ENCODE measurements at regions not wholly inside any gene's neighbourhood (a gene's known extent, or its start where the extent isn't known, plus 50 kb on each side); places are given as distances from the start of the nearest gene placed in this dataset.
A peak's percentile ranks its signal among the peaks of the same experiment; 100 is the strongest.

DNA sequence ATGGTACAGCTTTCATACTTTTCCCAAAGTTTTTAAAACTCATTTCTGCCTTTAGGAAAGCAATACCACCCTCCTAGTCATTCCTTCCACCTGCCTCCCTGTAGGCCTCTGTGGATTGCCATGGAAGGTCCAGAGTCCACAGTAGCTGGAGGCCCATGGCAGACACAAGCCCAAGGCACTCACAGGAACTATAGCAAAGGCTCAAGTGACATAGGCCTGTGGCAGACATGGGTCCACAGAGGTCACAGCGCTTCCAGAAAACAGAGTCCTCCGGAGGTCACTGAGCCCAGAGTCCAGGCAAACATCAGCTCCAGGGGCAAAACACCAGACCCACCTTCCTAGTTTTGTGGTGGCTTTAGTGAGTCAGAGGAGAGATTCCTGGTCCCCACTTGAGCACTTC is 147.6 kb upstream of the ATP6AP2 start (continued):
- TF ChIP-seq RCOR2 (CRISPR knock-in tag; IDR thresholded peaks at IDR 0.05) (peak; percentile 52; the same call in 1 of the 2 replicates), MED1 (CRISPR knock-in tag; IDR thresholded peaks at IDR 0.05) (peak; percentile 58), PHF8 (CRISPR knock-in tag; IDR thresholded peaks at IDR 0.05) (no peak), ZNF207 (IDR thresholded peaks at IDR 0.05; ENCODE audit: borderline replicate concordance) (no peak), TEAD2 (CRISPR knock-in tag; IDR thresholded peaks at IDR 0.05) (no peak), NFATC3 (CRISPR knock-in tag; IDR thresholded peaks at IDR 0.05) (no peak), RORA (CRISPR knock-in tag; IDR thresholded peaks at IDR 0.05) (no peak), HIVEP1 (CRISPR knock-in tag; IDR thresholded peaks at IDR 0.05) (no peak), TEAD3 (CRISPR knock-in tag; optimal IDR thresholded peaks at IDR 0.05; ENCODE audit: borderline replicate concordance) (peak; percentile 34), NR2F6 (IDR thresholded peaks at IDR 0.05) (peak; percentile 61), NR2F6 (CRISPR knock-in tag; IDR thresholded peaks at IDR 0.05) (peak; percentile 84), KMT2B (CRISPR knock-in tag; IDR thresholded peaks at IDR 0.05) (no peak), ESRRA (CRISPR knock-in tag; IDR thresholded peaks at IDR 0.05; ENCODE audit: low read depth) (peak; percentile 66; the same call in 1 of the 2 replicates), RXRA (CRISPR knock-in tag; IDR thresholded peaks at IDR 0.05) (peak; percentile 69), SIX4 (CRISPR knock-in tag; IDR thresholded peaks at IDR 0.05) (no peak), ZNF766 (CRISPR knock-in tag; IDR thresholded peaks at IDR 0.05; ENCODE audit: borderline replicate concordance) (no peak), PPARG (CRISPR knock-in tag; conservative IDR thresholded peaks at IDR 0.05) (no peak), ZSCAN31 (CRISPR knock-in tag; IDR thresholded peaks at IDR 0.05; ENCODE audit: low read depth) (no peak), HDAC6 (IDR thresholded peaks at IDR 0.05; ENCODE audit: low read depth, low read length) (no peak), JUND (CRISPR knock-in tag; IDR thresholded peaks at IDR 0.05) (no peak), ZNF326 (CRISPR knock-in tag; IDR thresholded peaks at IDR 0.05; ENCODE audit: borderline replicate concordance) (no peak), ZNF282 (IDR thresholded peaks at IDR 0.05; ENCODE audit: partially characterized antibody) (no peak), ZNF549 (CRISPR knock-in tag; IDR thresholded peaks at IDR 0.05) (no peak), ZNF124 (CRISPR knock-in tag; IDR thresholded peaks at IDR 0.05) (no peak), HOXA9 (CRISPR knock-in tag; IDR thresholded peaks at IDR 0.05; ENCODE audit: borderline replicate concordance) (no peak), EZH2 (conservative IDR thresholded peaks at IDR 0.05; ENCODE audit: low read depth, low read length) (no peak), FOXC1 (CRISPR knock-in tag; IDR thresholded peaks at IDR 0.05; ENCODE audit: borderline replicate concordance) (no peak), CBX2 (IDR thresholded peaks at IDR 0.05; ENCODE audit: low read depth, low read length) (no peak), CBX2 (CRISPR knock-in tag; IDR thresholded peaks at IDR 0.05; ENCODE audit: low read depth) (no peak), IKZF4 (CRISPR knock-in tag; IDR thresholded peaks at IDR 0.05; ENCODE audit: borderline replicate concordance, low read depth, not compliant biosample characterization) (no peak), MLLT10 (CRISPR knock-in tag; IDR thresholded peaks at IDR 0.05) (no peak)
- TF ChIP-seq, protein P1, sequence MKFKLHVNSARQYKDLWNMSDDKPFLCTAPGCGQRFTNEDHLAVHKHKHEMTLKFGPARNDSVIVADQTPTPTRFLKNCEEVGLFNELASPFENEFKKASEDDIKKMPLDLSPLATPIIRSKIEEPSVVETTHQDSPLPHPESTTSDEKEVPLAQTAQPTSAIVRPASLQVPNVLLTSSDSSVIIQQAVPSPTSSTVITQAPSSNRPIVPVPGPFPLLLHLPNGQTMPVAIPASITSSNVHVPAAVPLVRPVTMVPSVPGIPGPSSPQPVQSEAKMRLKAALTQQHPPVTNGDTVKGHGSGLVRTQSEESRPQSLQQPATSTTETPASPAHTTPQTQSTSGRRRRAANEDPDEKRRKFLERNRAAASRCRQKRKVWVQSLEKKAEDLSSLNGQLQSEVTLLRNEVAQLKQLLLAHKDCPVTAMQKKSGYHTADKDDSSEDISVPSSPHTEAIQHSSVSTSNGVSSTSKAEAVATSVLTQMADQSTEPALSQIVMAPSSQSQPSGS (CRISPR knock-in tag; IDR thresholded peaks at IDR 0.05) = no peak
- TF ChIP-seq, protein P2, sequence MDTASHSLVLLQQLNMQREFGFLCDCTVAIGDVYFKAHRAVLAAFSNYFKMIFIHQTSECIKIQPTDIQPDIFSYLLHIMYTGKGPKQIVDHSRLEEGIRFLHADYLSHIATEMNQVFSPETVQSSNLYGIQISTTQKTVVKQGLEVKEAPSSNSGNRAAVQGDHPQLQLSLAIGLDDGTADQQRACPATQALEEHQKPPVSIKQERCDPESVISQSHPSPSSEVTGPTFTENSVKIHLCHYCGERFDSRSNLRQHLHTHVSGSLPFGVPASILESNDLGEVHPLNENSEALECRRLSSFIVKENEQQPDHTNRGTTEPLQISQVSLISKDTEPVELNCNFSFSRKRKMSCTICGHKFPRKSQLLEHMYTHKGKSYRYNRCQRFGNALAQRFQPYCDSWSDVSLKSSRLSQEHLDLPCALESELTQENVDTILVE (CRISPR knock-in tag; IDR thresholded peaks at IDR 0.05) = no peak
- TF ChIP-seq, protein P3, sequence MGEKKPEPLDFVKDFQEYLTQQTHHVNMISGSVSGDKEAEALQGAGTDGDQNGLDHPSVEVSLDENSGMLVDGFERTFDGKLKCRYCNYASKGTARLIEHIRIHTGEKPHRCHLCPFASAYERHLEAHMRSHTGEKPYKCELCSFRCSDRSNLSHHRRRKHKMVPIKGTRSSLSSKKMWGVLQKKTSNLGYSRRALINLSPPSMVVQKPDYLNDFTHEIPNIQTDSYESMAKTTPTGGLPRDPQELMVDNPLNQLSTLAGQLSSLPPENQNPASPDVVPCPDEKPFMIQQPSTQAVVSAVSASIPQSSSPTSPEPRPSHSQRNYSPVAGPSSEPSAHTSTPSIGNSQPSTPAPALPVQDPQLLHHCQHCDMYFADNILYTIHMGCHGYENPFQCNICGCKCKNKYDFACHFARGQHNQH (CRISPR knock-in tag; IDR thresholded peaks at IDR 0.05) = no peak

Data from HepG2 (cell line).